ENCODE measurements at regions not wholly inside any gene's neighbourhood (a gene's known extent, or its start where the extent isn't known, plus 50 kb on each side); places are given as distances from the start of the nearest gene placed in this dataset.
A peak's percentile ranks its signal among the peaks of the same experiment; 100 is the strongest.

DNA sequence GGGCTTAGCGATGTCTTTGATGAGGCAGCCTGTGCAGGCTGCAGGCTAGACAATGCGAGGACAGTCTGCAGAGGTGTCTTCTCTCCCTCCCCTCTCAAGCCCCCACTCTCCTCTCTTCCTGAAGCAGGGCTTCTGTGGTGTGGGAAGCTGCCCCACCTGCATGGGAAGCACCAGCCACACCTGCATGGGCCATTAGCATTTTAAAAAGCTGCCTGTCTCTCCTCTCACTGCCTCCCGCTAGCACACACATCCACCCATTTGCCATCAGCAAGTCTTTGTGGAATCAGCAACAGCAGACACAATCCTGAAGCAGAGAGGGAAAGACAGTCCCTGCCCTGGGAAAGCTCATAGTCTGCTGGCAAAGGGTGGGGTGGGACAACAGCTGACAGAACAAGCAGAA, 53.1 kb downstream of the NAV1 start:
- TF ChIP-seq RARB (CRISPR knock-in tag; IDR thresholded peaks at IDR 0.05) (no peak), GLIS3 (CRISPR knock-in tag; IDR thresholded peaks at IDR 0.05) (no peak), SNAI2 (CRISPR knock-in tag; IDR thresholded peaks at IDR 0.05) (no peak), ARNTL (CRISPR knock-in tag; IDR thresholded peaks at IDR 0.05; ENCODE audit: borderline replicate concordance, low read depth) (no peak), CSDC2 (CRISPR knock-in tag; IDR thresholded peaks at IDR 0.05) (no peak), ZNF70 (CRISPR knock-in tag; IDR thresholded peaks at IDR 0.05) (no peak), ESRRG (CRISPR knock-in tag; IDR thresholded peaks at IDR 0.05) (no peak), TCF4 (CRISPR knock-in tag; IDR thresholded peaks at IDR 0.05; ENCODE audit: borderline replicate concordance) (no peak), ISL1 (CRISPR knock-in tag; IDR thresholded peaks at IDR 0.05) (no peak)
- TF ChIP-seq, protein P1, sequence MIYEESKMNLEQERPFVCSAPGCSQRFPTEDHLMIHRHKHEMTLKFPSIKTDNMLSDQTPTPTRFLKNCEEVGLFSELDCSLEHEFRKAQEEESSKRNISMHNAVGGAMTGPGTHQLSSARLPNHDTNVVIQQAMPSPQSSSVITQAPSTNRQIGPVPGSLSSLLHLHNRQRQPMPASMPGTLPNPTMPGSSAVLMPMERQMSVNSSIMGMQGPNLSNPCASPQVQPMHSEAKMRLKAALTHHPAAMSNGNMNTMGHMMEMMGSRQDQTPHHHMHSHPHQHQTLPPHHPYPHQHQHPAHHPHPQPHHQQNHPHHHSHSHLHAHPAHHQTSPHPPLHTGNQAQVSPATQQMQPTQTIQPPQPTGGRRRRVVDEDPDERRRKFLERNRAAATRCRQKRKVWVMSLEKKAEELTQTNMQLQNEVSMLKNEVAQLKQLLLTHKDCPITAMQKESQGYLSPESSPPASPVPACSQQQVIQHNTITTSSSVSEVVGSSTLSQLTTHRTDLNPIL (CRISPR knock-in tag; IDR thresholded peaks at IDR 0.05; ENCODE audit: low read depth), result no peak
- TF ChIP-seq, protein P2, sequence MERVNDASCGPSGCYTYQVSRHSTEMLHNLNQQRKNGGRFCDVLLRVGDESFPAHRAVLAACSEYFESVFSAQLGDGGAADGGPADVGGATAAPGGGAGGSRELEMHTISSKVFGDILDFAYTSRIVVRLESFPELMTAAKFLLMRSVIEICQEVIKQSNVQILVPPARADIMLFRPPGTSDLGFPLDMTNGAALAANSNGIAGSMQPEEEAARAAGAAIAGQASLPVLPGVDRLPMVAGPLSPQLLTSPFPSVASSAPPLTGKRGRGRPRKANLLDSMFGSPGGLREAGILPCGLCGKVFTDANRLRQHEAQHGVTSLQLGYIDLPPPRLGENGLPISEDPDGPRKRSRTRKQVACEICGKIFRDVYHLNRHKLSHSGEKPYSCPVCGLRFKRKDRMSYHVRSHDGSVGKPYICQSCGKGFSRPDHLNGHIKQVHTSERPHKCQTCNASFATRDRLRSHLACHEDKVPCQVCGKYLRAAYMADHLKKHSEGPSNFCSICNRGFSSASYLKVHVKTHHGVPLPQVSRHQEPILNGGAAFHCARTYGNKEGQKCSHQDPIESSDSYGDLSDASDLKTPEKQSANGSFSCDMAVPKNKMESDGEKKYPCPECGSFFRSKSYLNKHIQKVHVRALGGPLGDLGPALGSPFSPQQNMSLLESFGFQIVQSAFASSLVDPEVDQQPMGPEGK (CRISPR knock-in tag; IDR thresholded peaks at IDR 0.05; ENCODE audit: borderline replicate concordance), result no peak
- ATAC-seq, result no peak

DNA sequence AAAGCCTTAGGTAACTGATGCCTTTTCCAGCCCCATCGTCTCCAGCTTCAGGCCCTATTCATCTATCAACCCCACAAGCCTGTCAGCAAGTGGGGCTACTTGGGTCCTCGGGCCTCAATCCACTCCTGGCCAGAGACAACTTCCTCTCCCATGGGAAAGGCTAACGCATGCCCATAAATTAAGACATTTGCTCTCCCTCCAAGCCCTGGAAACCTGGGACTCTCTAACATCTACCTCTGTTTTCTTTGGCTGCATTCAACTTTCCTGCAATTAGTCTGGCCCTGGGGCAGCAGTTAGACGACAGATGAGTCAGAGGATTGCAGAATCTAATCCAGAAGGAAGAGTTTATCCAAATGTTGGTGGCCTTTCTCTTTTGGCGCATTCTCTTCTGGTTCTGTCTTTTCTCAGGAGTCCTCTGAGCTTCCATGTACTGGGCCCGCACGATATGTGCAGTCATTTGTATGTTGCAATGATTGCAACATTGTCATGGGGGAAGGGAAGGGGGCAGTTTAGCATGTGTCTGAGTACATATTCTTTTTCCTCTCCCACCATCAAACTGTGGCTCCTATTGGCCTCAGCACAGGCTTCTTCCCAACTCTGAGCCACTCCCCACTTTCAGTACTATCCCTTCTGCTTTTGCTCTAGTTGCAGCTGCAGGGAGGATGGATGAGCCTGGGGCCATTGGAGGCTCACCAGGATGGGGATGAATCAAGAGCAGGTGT, 54.4 kb downstream of the NAV1 start:
- ATAC-seq, result peak; percentile 92
- no peak for TF ChIP-seq ZNF70 (CRISPR knock-in tag; IDR thresholded peaks at IDR 0.05)
- peak; percentile 93 for TF ChIP-seq ZC3H10 (CRISPR knock-in tag; IDR thresholded peaks at IDR 0.05)
- TF ChIP-seq, protein P3, sequence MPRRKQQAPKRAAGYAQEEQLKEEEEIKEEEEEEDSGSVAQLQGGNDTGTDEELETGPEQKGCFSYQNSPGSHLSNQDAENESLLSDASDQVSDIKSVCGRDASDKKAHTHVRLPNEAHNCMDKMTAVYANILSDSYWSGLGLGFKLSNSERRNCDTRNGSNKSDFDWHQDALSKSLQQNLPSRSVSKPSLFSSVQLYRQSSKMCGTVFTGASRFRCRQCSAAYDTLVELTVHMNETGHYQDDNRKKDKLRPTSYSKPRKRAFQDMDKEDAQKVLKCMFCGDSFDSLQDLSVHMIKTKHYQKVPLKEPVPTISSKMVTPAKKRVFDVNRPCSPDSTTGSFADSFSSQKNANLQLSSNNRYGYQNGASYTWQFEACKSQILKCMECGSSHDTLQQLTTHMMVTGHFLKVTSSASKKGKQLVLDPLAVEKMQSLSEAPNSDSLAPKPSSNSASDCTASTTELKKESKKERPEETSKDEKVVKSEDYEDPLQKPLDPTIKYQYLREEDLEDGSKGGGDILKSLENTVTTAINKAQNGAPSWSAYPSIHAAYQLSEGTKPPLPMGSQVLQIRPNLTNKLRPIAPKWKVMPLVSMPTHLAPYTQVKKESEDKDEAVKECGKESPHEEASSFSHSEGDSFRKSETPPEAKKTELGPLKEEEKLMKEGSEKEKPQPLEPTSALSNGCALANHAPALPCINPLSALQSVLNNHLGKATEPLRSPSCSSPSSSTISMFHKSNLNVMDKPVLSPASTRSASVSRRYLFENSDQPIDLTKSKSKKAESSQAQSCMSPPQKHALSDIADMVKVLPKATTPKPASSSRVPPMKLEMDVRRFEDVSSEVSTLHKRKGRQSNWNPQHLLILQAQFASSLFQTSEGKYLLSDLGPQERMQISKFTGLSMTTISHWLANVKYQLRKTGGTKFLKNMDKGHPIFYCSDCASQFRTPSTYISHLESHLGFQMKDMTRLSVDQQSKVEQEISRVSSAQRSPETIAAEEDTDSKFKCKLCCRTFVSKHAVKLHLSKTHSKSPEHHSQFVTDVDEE (CRISPR knock-in tag; IDR thresholded peaks at IDR 0.05), result no peak
- TF ChIP-seq, protein P2 (CRISPR knock-in tag; IDR thresholded peaks at IDR 0.05; ENCODE audit: borderline replicate concordance), result peak; percentile 85; the same call in 1 of the 2 replicates
- peak; percentile 98 for TF ChIP-seq TOX (CRISPR knock-in tag; IDR thresholded peaks at IDR 0.05; ENCODE audit: borderline replicate concordance)
- peak; percentile 96 for TF ChIP-seq RARB (CRISPR knock-in tag; IDR thresholded peaks at IDR 0.05)
- TF ChIP-seq, protein P4, sequence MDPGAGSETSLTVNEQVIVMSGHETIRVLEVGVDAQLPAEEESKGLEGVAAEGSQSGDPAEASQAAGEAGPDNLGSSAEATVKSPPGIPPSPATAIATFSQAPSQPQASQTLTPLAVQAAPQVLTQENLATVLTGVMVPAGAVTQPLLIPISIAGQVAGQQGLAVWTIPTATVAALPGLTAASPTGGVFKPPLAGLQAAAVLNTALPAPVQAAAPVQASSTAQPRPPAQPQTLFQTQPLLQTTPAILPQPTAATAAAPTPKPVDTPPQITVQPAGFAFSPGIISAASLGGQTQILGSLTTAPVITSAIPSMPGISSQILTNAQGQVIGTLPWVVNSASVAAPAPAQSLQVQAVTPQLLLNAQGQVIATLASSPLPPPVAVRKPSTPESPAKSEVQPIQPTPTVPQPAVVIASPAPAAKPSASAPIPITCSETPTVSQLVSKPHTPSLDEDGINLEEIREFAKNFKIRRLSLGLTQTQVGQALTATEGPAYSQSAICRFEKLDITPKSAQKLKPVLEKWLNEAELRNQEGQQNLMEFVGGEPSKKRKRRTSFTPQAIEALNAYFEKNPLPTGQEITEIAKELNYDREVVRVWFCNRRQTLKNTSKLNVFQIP (CRISPR knock-in tag; IDR thresholded peaks at IDR 0.05; ENCODE audit: borderline replicate concordance, low read depth), result peak; percentile 63; the same call in 1 of the 2 replicates
- TF ChIP-seq BACH2 (CRISPR knock-in tag; IDR thresholded peaks at IDR 0.05; ENCODE audit: borderline replicate concordance), result no peak
- 0 out of 2 replicates have a peak, but pooled peaks have one; percentile 79 for TF ChIP-seq OSR1 (CRISPR knock-in tag; IDR thresholded peaks at IDR 0.05)

DNA sequence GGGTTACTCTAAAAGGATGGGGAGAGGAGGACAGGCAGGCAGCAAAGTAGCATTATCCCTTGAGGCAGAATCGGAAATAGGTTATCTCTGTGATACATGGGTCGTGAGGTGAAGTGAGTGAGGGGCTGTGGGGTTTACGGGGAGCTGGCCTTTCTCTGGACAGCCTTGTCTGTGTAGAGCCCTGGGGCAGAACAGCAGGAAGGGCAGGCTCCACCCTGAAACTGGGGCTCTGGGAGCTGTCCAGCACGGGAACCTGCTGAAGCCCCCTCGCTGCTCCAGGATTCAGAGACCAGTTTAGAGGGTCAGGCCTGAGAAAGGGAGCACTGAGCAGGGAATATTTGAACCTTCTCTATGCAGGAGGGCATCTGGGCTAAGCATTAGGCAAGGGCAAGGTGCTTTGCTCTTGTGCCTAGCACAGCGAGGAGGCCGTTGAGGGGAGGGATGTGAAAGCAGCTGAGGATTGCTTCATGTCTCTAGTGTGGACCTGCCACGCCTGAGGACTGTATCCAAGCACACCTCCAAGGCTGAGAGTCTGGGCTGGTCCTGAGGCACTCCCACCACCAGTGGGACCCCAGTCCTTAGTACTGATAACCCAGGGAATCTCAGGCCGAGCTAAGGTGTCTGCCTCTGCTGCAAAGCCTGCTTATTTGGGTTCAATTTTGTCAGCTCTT, 55.8 kb downstream of the NAV1 start:
- no peak; the same call in 2 of the 3 replicates for ATAC-seq

More for the DNA sequence above, 55.8 kb downstream of the NAV1 start:
- no peak for TF ChIP-seq TCF4 (CRISPR knock-in tag; IDR thresholded peaks at IDR 0.05; ENCODE audit: borderline replicate concordance)
- no peak for TF ChIP-seq ZNF565 (CRISPR knock-in tag; conservative IDR thresholded peaks at IDR 0.05; ENCODE audit: low read depth)
- no peak for TF ChIP-seq GLIS3 (CRISPR knock-in tag; IDR thresholded peaks at IDR 0.05)
- TF ChIP-seq ZFP30 (CRISPR knock-in tag; IDR thresholded peaks at IDR 0.05), result no peak
- TF ChIP-seq PPARA (CRISPR knock-in tag; IDR thresholded peaks at IDR 0.05; ENCODE audit: borderline replicate concordance), result no peak
- no peak for TF ChIP-seq CSDC2 (CRISPR knock-in tag; IDR thresholded peaks at IDR 0.05)
- no peak for TF ChIP-seq ZNF8 (CRISPR knock-in tag; IDR thresholded peaks at IDR 0.05)
